NCI-H1048 (cell line): ENCODE measurements at regions not wholly inside any gene's neighbourhood (a gene's known extent, or its start where the extent isn't known, plus 50 kb on each side); places are given as distances from the start of the nearest gene placed in this dataset.

ENCODE experiments used
- DNase-seq: peaks from one replicate; lab custom pipeline; 2025; lab: John Stamatoyannopoulos, UW

DNA sequence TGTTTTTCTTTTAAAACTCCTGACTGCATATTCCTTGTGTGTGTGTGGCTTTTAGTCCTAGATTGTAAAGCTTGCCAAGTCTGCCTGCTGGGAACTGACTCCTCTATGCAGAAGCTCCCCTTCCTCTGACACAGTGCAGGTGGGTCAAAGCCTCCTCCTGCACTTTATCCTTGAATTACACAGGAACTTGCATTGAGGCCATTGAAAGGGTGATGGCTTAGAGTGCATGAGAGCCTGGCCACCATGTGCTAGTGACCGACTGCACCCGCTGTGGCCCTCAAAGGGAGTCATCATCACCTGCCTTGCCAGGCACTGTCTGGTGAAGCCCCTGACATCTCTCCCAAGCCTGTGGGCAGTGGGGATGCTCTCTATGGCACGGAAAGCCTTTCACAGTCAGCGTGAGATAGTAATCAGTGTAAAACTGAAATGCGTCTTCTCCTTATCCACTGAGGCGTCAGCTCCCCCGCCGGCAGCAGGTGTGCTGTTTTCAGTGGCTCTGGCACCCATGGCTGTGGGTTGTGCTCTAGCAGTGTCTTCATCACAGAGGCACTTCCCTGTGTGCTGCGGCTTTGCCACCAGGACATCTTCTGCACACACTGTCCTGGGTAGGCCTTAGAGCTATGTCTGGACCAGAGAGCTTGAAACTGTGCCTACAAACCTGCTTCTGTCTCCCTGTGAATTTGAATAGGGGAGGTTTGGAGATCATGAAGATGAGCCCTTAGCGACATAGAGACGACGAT is 87.9 kb downstream of the THBS2 start:
- DNase-seq = no peak

GRCh38 chr6:169164986-169165385 is 88.7 kb downstream of the THBS2 start:
- no peak for DNase-seq

- DNase-seq = no peak
Measured at GRCh38 chr6:169164451-169164850, 89.2 kb downstream of the THBS2 start.

DNA sequence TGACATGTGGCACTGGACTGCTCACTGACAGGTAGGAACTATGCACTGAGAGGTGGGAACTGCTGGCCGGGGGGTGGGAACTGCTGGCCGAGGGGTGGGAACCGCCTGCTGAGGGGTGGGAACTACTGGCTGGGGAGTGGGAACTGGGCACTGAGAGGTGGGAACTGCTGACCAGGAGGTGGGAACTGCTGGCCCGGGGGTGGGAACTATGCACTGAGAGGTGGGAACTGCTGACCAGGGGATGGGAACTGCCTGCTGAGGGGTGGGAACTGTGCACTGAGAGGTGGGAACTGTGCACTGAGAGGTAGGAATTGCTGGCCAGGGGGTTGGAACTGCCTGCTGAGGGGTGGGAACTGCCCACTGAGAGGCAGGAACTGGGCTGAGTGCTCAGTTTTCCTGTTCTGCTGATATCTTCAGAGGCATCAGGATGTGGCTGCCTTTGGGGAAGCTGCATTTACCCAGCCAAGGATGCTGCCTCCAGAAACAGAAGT is 90.2 kb downstream of the THBS2 start:
- DNase-seq = no peak

DNA sequence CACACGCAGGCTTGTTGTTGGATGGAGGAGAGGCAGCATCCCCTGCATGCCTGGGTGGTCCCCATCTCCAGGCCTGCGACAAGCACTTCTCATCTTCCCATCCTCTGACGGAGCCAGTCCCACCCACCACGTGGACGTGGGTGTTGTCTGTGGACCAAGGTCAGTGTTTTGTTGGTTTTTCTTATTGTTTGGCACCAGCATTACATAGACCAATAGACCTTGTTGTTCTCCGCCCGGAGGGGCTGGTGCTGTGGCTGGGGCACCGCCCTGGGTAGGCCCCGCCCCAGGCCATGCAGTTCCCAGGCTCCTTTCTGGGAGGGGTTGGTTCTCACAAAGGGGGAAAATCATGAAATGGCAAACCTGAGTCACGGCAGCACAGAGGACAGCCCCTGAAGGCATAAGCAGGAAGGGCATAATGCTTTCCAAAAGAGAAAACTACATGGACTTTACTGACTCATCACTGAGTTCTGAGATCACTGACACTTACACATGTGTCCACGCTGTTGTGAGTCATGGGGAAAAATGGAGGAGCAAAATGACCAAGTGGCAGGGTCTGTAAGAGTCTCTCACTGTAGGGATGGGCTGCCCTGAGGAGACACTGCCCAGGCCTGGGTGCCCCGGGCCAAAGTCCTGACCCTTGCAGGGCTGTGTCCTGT is 90.8 kb downstream of the THBS2 start:
- no peak for DNase-seq

DNA sequence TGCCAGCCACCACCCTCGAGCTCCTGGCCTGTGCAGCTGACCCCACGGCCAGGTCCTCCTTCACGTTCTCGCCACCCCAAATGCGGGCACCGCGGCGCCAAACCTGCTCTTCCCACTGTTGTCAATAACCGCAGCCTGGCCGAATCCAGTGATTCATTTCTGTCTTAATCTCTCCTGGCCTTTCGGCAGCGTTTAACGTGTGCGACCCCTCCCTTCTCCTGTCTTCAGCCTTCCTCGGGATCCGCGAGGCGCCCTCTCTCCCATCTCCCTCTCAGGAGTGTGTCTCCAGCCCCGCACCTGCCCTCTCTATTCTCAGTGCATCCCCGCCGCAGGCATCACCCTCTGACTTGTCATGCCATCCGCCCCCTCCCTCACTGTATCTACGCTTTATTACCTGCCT is 91.4 kb downstream of the THBS2 start:
- no peak for DNase-seq

DNA sequence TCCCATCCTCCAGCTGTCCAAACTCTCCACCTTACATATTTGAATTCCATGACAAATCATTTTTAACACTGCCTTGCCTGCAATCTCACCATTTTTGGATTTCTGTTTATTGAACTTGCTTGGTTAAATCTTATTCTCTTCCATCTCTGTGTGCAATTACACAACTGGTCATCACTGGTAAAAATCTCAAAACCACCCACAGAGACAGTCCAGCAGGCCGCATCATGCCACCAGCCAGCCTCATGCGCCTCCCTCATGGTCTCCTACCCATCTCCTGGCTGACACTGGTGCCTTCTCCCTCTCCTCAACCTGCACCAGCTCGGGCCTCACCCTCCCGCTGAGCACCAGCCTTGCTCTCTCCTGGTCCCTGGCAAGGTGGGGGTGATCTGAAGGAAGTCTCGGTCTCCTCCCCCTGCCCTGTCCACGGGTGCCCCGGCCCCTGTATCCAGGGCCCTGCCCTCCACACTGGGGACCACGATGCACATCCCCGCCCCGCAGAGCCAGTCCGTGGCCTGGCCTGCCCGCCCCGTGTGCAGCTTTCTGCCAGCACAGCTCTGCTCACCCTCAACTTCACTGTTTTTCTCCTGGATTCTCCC is 92.0 kb downstream of the THBS2 start:
- no peak for DNase-seq

- DNase-seq = no peak
Measured at GRCh38 chr6:169160855-169161560, 92.6 kb downstream of the THBS2 start.

DNA sequence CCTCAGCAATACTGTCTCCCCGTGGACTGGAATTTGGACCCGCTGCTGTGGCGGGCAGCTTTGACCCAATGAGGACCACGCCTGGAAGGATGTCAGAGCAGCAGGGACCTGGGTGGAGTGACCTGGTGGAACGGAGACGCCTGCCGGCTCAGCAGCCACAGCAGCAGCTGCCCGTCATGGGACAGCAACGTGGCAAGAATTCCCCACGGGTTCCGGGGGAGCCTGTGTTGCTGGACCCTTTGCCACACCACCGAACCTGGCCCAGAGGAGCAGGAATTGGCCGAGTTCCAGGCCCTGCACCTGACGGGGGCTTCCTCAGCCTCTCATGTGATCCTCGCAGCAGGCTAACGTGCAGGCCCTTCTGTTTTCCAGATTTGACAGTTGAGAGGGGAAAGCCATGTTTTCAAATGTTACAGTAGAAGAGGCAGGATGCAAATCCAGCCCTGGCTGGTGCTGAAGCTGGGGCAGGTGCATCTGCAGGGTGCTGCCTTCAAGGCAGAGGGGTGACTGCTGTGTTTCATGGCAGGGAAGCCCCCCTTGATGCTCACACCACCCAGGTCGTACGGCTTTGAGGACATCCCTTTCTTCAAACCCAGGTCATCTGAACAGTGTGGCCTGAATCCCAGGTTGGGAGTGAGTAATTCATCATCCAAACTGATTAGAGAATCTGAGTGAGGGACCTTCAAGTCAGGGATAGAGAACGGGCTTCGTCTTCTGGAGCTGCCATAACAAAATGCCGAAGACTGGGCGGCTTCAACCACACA is 93.4 kb downstream of the THBS2 start:
- no peak for DNase-seq

GRCh38 chr6:169159331-169159730 is 94.3 kb downstream of the THBS2 start:
- DNase-seq = no peak

- DNase-seq = no peak
Measured at GRCh38 chr6:169158691-169159090, 95.0 kb downstream of the THBS2 start.

GRCh38 chr6:169158174-169158573 is 95.5 kb downstream of the THBS2 start:
- DNase-seq = no peak

GRCh38 chr6:169157197-169158148 is 96.2 kb downstream of the THBS2 start:
- no peak for DNase-seq

DNA sequence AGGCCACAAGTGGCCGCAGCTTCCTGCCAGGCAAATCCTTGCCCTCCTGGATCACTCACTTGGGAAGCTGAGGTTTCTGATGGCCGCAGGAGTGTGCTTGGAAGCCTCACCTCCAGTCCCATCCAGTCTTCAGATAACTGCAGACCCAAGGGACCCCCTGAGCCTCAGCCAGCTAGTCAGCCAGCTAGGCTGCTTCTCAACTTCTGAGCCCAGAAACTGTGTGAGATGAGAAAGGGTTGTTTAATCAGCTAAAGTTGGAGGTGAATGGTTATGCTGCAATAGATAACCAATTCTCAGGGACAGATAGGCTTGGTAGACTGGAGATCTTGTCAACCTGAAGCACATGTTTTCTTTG is 96.9 kb downstream of the THBS2 start:
- DNase-seq = no peak

DNA sequence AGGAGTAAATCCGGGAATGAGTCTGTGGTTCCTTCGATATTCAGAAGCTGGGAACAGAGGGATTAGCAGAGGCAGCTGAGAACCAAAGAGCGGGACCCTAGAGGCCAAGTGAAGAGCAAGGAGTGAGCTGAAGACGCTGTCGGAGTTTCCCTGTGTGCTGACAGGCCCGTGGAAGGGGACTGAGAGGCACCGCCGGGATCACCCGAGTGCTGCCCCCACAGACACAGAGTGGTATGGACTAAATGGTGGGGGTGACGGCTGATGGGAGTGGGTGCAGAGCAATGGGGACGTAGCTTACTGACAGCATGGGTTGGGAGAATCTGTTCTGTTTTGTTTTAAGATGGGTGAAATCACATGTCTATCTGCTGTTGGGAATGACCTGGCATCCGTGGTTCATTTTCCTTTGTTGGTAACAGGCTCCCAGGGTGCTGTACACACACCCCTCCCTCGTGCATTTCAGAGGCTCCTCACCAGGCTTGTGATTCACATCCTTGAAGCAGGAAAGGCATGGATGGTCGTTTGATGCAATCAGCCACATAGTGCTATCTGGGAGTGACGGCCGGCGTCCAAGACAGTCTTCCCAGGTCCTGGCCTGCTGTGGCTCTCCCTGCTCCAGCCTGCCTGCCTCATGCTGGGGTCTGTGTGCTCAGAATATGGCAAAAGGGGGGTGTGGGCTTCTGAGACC is 97.4 kb downstream of the THBS2 start:
- DNase-seq = no peak

DNA sequence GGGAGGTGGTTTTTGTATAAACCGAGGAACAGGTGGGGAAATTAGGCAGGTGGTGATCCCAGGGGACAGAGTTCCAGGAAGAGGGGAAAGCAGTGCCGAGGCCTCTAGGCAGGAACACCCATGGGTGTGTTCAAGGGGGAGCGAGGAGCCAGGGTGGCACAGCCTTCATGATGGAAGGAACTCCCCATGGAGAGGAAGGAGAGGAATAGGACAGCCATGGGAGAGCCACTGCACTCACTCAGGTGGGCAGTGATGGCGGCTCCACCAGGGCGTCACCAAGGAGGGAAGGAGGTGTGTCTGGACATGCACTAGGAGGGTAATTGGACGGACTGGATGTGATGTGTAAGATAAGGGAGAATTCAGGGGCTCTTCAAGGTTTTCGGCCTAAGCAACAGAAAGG is 98.2 kb downstream of the THBS2 start:
- no peak for DNase-seq

DNA sequence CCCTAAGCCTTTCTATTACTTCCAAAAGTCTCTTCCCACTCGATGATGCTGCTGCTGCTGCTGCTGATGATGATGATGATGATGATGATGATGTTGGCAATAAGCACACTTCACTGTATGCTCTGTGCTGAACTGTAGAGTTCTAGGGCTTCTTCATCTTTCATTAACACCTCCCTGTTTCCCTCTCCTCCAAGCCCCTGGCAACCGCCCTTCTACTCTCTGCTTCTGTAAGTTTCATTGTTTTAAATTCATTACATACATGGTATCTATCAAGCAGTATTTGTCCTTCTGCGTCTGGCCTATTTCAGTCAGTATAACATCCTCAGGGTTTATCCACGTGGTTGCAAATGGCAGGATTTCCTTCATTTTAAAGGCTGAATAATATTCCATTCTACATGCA is 100.2 kb downstream of the THBS2 start:
- DNase-seq = no peak

DNA sequence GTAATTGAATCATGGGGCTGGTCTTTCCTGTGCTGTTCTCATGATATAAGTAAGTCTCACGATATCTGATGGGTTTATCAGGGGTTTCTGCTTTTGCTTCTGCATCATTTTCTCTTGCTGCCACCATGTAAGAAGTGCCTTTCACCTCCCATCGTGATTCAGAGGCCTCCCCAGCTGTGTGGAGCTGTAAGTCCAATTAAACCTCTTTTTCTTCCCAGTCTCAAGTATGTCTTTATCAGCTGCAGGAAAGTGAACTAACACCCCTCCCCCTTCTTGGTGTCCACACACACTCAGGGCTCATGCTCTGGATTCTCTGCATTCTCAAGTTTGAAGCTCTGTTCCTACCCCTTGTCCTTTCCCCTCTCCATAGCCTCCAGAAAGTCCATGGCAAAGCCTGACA is 107.1 kb downstream of the THBS2 start:
- DNase-seq = no peak

DNA sequence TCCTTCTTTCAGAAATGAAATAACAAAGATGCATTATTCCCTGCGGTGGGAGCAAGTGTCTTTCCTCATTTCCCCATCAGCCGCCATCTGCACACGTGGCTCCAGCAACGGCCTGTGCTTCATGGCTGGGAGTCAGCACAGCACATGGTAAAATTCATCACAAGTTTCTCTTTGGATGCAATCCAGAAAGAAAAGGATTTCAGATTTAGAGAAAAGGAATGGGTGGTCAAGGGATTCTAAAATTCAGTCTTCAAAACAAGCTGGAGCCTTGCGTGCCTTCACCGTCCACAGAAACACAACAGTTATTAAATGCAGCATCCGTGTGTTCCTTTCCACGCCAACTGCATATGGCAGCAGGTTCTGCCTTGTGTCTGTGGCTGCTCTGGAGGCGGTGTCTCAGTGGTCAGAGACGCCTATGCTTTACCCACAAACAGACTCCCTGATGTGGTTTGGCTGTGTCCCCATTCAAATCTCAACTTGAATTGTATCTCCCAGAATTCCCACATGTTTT is 107.6 kb downstream of the THBS2 start:
- no peak for DNase-seq

- DNase-seq = no peak
Measured at GRCh38 chr6:169145496-169145895, 108.2 kb downstream of the THBS2 start.
